PC-3 (cell line): ENCODE measurements at regions not wholly inside any gene's neighbourhood (a gene's known extent, or its start where the extent isn't known, plus 50 kb on each side); places are given as distances from the start of the nearest gene placed in this dataset.

Experiments
- ATAC-seq: fragments of 200-7000 bp; cut with Tn5 transposase; 2 replicates; pipeline ENCODE4 v1.9.1; 2020; ENCODE audit warnings: mild to moderate bottlenecking, moderate library complexity
- BruUV-seq: library from RNA; stranded (reverse); fragments of 400-500 nt; replicated peaks from 2 replicates; lab custom pipeline; 2021; lab: Mats Ljungman, UMichigan
- CTCF ChIA-PET: fragments of 300-600 bp; sonication (Branson Sonifier 250); formaldehyde crosslinking; loops from one replicate; lab custom pipeline; 2022; ENCODE audit warnings: antibody characterized with exemption; lab: Charles Lee
- POLR2A ChIA-PET: fragments of 300-600 bp; sonication (Branson Sonifier 250); formaldehyde crosslinking; loops from one replicate; lab custom pipeline; 2022; ENCODE audit warnings: antibody characterized with exemption; ENCODE audit not compliant: unreplicated experiment; lab: Charles Lee
- DNase-seq: peaks from one replicate; pipeline ENCODE4 v3.0.0-alpha.2; 2015
- H2AFZ ChIP-seq: fragments of 300-600 bp; sonication (generic); 2 replicates; pipeline ENCODE4 v1.6.0; 2016; ENCODE audit warnings: antibody characterized with exemption, low read length
- H3F3A ChIP-seq: fragments of 300-600 bp; sonication (generic); one replicate; pipeline ENCODE4 v1.6.0; 2017; ENCODE audit warnings: antibody characterized with exemption, low read length, control low read depth, mild to moderate bottlenecking; ENCODE audit not compliant: unreplicated experiment
- H3K27ac ChIP-seq: fragments of 300-600 bp; sonication (generic); 2 replicates; pipeline ENCODE4 v1.5.1; 2016; ENCODE audit warnings: mild to moderate bottlenecking, low read length
- H3K27me3 ChIP-seq: fragments of 300-600 bp; sonication (generic); 2 replicates; pipeline ENCODE4 v1.6.1; 2016; ENCODE audit warnings: low read length, mixed read lengths
- H3K36me3 ChIP-seq: fragments of 300-600 bp; sonication (generic); 2 replicates; pipeline ENCODE4 v1.6.1; 2016; ENCODE audit warnings: low read depth, mixed run types, low read length, mixed read lengths
- H3K4me1 ChIP-seq: fragments of 300-600 bp; sonication (generic); 2 replicates; pipeline ENCODE4 v1.5.1; 2016; ENCODE audit warnings: low read length; ENCODE audit not compliant: insufficient read depth
- H3K4me2 ChIP-seq: fragments of 300-600 bp; sonication (generic); 2 replicates; pipeline ENCODE4 v1.6.0; 2016; ENCODE audit warnings: low read length
- H3K4me3 ChIP-seq: fragments of 300-600 bp; sonication (generic); 2 replicates; pipeline ENCODE4 v1.5.1; 2016; ENCODE audit warnings: mild to moderate bottlenecking, low read length, mixed read lengths
- H3K79me2 ChIP-seq: fragments of 300-600 bp; sonication (generic); 2 replicates; pipeline ENCODE4 v1.6.1; 2017; ENCODE audit warnings: low read length, mixed read lengths
- H3K9ac ChIP-seq: fragments of 300-600 bp; sonication (generic); 2 replicates; pipeline ENCODE4 v1.6.0; 2016; ENCODE audit warnings: mild to moderate bottlenecking, low read length
- H3K9me2 ChIP-seq: fragments of 300-600 bp; sonication (generic); replicated peaks from 2 replicates; pipeline ENCODE4 v1.6.1; 2016; ENCODE audit warnings: mixed run types, low read length, mixed read lengths
- H3K9me3 ChIP-seq: fragments of 300-600 bp; sonication (generic); 2 replicates; pipeline ENCODE4 v1.6.1; 2016; ENCODE audit warnings: low read length, mixed read lengths
- H4K20me1 ChIP-seq: fragments of 300-600 bp; sonication (generic); 2 replicates; pipeline ENCODE4 v1.6.1; 2016; ENCODE audit warnings: low read length, mixed read lengths
- CTCF ChIP-seq: fragments of 300-600 bp; sonication (generic); conservative IDR thresholded peaks from 2 replicates; pipeline ENCODE4 v1.5.1; 2017; ENCODE audit warnings: antibody characterized with exemption, low read depth, mild to moderate bottlenecking, low read length
- EZH2 ChIP-seq: fragments of 300-600 bp; sonication (generic); IDR thresholded peaks from one replicate; pipeline ENCODE4 v1.6.1; 2017; ENCODE audit warnings: antibody characterized with exemption, mild to moderate bottlenecking, low read length; ENCODE audit not compliant: unreplicated experiment
- EZH2phosphoT487 ChIP-seq: fragments of 300-600 bp; sonication (generic); IDR thresholded peaks from 2 replicates; pipeline ENCODE4 v1.6.1; 2018; ENCODE audit warnings: mild to moderate bottlenecking, antibody characterized with exemption, low read length, borderline replicate concordance
- intact Hi-C: fragments of 100-400 bp; cut with micrococcal nuclease; formaldehyde crosslinking; loops from 2 replicates; pipeline ENCODE4 v1.9.0; 2023

DNA sequence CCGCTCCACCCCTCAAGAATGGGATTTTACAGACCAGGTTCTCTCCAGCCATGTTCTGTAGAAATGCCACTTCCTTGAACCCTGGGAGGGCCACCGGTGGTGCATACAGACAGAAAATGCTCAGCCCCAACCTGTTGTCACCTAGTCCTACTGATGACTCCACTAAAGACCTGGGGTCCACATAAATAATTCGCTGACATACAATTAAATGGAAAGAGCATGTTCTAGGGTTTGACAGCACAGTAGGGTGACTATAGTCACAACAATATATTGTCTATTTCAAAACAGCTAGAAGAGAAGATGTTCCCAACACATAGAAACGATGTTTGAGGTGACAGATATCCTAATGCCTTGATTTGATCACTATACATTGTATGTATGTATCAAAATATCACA, 155.6 kb upstream of the NEBL start:
- intact Hi-C loops = no loop called here
- H3K79me2 ChIP-seq = no peaks in the 10 kb centered on the region
- no TSS peak for BruUV-seq
- no peak overlapping the region for H3K4me3 ChIP-seq
- TF ChIP-seq EZH2phosphoT487 (no peak), CTCF (no peak)
- DNase-seq = no peak
- H2AFZ ChIP-seq = no peak overlapping the region
- peaks cover 8% of the 10 kb centered on the region for H3K4me1 ChIP-seq
- ChIA-PET CTCF (no interaction called here), POLR2A (no interaction called here)
- H3F3A ChIP-seq = no peaks in the 10 kb centered on the region
- no peaks in the 10 kb centered on the region for H3K9me2 ChIP-seq
- H3K27me3 ChIP-seq = no peaks in the 10 kb centered on the region
- no peaks in the 10 kb centered on the region for H3K9me3 ChIP-seq
- ATAC-seq = no peak
- no peaks in the 10 kb centered on the region for H3K36me3 ChIP-seq
- H3K27ac ChIP-seq = no peak overlapping the region
- no peak overlapping the region for H3K4me2 ChIP-seq
- H3K9ac ChIP-seq = no peak overlapping the region
- H4K20me1 ChIP-seq = no peaks in the 10 kb centered on the region

DNA sequence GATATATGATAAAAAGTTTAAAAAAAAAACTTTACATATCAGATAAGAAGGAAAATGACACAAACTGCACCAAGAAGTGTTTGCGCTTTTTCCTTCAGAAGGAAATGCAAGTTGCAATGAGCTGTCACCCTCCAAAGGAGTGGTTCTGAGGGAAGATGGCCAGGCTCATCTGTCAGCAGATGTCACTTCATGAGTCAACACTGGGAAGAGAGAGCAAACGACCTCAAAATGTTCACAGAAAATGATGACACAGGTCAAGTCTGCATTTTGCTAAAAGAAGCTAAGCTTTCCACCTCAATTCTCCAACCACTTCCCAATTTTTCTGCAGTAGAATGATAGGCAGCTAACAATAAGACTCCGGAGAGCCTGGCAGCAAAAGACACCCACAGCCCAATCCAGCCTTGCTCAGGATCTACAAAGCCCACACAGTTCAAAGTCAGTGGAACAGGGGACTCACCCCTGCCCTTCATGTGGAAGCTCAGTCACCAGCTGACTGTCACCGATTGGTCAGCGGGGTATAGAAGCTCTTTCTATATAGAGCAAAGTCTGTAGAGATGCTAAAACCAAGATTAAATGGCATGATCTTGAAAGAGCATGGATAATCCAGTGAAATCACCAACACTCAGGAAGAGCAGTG, 155.1 kb upstream of the NEBL start:
- H3K36me3 ChIP-seq = no peaks in the 10 kb centered on the region
- H2AFZ ChIP-seq = no peak overlapping the region
- POLR2A ChIA-PET = no interaction called here
- H3F3A ChIP-seq = no peaks in the 10 kb centered on the region
- no TSS peak for BruUV-seq
- H3K4me3 ChIP-seq = no peak overlapping the region
- H3K9me3 ChIP-seq = no peaks in the 10 kb centered on the region
- no peaks in the 10 kb centered on the region for H3K79me2 ChIP-seq
- TF ChIP-seq EZH2phosphoT487 (no peak), EZH2 (no peak), CTCF (no peak)
- intact Hi-C loops = no loop called here
- no peak overlapping the region for H3K4me2 ChIP-seq
- H3K9ac ChIP-seq = no peak overlapping the region
- CTCF ChIA-PET = no interaction called here
- ATAC-seq = no peak
- no peak overlapping the region for H3K27ac ChIP-seq
- no peaks in the 10 kb centered on the region for H3K9me2 ChIP-seq
- DNase-seq = no peak
- H3K4me1 ChIP-seq = peaks cover 13% of the 10 kb centered on the region
- H3K27me3 ChIP-seq = no peaks in the 10 kb centered on the region
- H4K20me1 ChIP-seq = no peaks in the 10 kb centered on the region

DNA sequence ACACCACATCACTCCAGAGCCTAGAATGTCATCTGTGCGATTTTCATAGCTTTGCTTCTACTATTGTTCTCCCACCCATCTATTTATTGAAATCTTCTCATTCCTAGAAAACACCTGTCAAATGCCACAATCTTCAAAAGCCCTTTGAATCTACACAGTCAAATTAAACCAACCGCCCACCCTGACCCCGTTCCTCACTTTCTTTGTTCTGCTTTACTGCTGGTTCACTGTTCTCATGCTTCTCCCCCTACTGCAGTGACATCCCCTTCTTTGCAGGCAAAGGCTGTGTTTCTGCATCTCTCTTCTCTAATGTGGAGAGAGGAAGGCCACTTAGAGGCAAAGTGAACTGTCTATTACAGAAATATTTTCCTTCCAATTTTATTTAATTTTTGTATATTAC, 152.4 kb upstream of the NEBL start:
- Histone ChIP-seq H3K27me3 (no peaks in the 10 kb centered on the region), H3K27ac (no peak overlapping the region), H3K9me2 (no peaks in the 10 kb centered on the region), H3K79me2 (no peaks in the 10 kb centered on the region), H3K36me3 (no peaks in the 10 kb centered on the region), H3F3A (no peaks in the 10 kb centered on the region), H4K20me1 (no peaks in the 10 kb centered on the region), H3K4me2 (no peak overlapping the region), H3K9me3 (no peaks in the 10 kb centered on the region), H2AFZ (no peak overlapping the region), H3K9ac (no peak overlapping the region), H3K4me1 (peaks cover 18% of the 10 kb centered on the region), H3K4me3 (no peak overlapping the region)
- no peak for TF ChIP-seq EZH2phosphoT487
- no peak for TF ChIP-seq EZH2
- TF ChIP-seq CTCF = no peak
- ChIA-PET CTCF (no interaction called here), POLR2A (no interaction called here)
- intact Hi-C loops = no loop called here
- no peak for ATAC-seq
- DNase-seq = no peak
- no TSS peak for BruUV-seq
